Ammon's horn (tissue), 1 donor: ENCODE measurements at regions not wholly inside any gene's neighbourhood (a gene's known extent, or its start where the extent isn't known, plus 50 kb on each side); places are given as distances from the start of the nearest gene placed in this dataset.

Experiments
- DNase-seq: peaks from one replicate; pipeline ENCODE4 v3.0.0-alpha.2; 2016; ENCODE audit warnings: low spot score

GRCh38 chr10:117868151-117868550 lies 178.6 kb downstream of the RAB11FIP2 start:
- DNase-seq, result no peak

- no peak for DNase-seq
Observed at GRCh38 chr10:117875793-117876192, 170.9 kb downstream of the RAB11FIP2 start.

- DNase-seq, result no peak
Observed at GRCh38 chr10:117876210-117876609, 170.5 kb downstream of the RAB11FIP2 start.

- no peak for DNase-seq
Observed at GRCh38 chr10:117878626-117879025, 168.1 kb downstream of the RAB11FIP2 start.

DNA sequence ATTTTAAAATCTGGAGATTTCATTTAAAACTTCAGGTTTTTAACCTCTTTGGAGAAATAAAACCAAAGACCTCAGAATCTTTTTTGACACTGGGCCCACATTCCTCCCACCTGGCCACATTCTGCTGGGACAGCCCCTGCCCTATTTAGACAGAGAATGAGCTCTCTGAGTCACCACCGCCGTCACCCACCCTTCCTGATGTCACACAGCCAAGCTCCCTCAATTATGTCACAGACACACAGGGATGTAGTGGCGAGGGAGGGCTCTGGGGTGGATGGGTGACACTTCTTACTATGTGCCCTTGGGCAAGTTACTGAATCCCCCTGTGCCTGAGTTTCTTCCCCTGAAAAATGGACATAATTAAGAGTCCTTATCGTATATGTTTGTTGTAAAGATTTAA lies 162.6 kb downstream of the RAB11FIP2 start:
- DNase-seq, result no peak

DNA sequence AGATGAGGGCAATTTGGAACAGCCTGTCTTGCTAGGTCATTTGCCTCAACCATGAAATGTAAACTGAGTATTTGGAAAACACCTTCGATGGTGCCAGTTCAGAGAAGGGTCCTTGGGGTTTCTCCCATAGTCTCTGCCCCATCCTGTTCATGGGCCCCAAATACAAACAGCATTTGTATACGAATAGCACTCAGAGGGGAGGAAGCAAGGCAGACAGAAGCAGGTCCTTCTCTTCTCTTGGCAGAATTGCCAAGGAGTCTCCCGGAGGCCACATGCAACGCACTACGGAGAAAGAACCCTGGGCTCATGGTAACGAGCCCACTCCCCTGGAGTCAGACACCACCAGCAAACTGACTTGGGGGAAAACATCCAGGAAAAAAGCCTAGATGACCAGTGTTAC lies 162.1 kb downstream of the RAB11FIP2 start:
- no peak for DNase-seq

DNA sequence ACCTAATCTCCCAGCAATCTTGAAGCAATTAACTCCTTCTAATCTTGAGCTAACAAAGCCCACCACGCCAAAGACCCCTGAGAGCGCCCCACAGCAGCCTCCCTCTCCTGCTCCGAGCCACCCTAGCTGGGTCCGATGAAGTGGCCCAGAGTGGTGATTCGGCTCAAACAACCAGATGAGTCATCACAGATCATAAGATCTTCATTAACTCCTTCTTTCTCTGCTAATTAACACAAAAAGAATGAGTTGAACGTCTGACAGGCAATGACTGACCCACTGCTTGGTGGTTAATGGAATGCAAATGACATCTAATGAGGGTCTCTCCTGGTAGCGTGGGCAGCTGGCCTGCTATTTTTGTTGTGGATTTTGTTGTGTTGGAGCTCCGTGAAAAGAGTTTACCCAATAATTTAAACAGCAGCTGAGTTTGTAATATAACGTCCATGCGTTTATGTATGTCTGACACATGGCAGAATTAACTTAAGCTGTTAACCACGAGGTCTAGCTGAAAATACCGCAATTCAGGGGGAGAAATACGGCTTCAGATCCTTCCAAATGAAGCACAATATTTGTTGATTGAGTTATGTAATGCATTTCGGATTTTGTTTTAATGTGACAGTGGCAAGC lies 161.4 kb downstream of the RAB11FIP2 start:
- no peak for DNase-seq

DNA sequence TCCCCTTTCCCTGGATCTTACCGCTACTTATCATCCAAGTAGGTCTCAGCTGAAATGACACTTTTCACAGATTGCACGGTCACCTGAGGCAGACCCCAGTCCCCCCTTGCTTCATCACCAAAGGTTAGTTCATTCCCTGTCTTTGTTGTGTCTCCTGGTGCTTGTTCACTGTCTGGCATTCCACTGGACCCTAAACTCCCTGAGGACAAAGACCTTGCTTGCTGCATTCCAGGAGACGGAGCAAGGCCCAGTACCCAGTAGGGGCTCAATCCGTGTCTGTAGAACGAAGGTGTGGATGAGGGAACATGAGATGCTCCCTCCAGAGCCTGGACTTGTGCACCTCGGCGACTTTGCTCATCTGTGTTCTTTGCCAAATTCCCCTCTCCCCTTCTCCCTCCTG lies 160.0 kb downstream of the RAB11FIP2 start:
- DNase-seq, result no peak

DNA sequence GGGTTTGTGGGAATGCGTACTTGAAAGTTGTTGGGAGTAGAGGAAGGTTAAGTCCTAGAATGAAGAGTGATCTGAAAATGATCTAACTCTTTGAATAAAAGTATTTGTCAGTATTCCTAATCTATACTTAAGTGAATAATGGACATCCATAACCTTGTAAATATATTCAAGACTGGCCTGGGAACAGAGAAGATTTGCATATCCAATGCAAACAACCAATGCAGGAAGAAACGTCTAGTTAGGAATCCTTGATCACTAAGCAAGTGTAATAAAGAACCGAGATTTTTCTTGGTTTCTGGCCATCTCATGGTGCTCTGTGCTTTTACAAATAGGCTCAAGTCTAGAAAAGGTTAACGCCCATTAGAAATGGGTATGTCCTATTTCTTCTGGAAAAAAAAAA lies 157.1 kb downstream of the RAB11FIP2 start:
- DNase-seq, result no peak

DNA sequence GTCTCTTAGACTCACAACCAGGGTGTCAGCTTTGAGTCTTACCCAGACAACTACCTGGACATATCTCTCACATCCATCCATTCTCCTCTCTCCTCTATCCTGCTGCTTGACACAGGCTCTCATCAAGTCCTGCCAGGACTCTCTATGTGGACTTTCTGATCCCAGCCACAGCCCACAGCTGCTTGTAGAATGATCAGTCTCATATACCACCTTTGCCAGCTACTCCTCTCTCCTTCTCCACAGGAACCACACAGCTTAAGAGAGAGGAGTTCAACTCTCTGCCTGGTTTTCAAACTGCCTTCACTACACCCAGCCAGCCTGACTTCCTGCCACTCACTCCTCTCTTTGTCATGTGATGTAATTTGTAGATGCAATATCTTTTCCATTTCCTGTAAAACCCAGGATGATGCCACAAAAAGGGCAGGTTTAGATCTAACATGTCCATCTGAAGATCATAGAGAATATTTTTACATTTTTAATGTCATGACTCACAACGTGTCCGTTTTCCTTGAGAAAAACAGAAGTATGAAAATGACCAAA lies 154.0 kb downstream of the RAB11FIP2 start:
- no peak for DNase-seq

GRCh38 chr10:117894339-117894738 lies 152.4 kb downstream of the RAB11FIP2 start:
- DNase-seq, result no peak

DNA sequence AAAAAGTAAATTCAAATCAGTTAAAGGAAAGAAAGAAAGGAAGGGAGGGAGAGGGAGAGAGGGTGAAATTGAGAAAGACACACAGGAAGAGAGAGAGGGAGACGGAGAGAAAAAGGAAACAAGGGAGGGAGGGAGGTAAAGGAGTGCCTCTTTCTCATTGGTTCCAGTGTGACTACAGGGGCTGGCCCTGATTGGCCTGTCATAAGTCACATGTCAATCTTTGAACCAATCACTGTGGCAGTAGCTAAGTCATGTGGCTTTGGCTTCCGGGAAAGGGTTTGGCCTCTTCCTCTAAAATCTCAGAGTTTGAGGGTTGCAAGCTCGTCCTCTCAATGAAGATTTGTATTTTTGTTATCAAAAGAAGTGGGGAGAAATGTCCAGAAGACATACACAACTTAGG lies 150.2 kb downstream of the RAB11FIP2 start:
- no peak for DNase-seq

DNA sequence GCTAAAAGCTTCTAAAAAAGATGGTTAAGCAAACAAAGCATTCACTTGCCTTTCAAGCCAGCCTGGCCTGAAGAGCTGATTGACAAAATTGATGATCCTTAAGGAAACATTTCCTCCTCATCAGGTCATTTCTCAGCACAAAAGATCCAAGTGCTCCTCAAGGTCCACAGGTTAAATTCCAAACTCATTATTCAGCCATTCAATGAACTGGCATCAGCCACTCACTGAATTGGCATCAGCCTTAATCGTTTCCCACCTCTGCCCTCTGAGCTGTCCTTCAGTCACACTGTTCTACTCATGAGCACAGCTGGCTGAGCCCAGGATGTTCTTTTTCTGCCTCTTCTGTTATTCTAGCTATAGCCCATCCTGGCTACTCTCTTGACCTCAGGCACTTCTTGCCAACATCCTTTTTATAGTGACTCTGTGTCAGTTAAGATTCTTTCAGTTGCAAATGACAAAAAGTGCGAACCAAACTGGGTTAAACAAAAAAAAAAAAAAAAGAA lies 147.5 kb downstream of the RAB11FIP2 start:
- DNase-seq, result no peak

DNA sequence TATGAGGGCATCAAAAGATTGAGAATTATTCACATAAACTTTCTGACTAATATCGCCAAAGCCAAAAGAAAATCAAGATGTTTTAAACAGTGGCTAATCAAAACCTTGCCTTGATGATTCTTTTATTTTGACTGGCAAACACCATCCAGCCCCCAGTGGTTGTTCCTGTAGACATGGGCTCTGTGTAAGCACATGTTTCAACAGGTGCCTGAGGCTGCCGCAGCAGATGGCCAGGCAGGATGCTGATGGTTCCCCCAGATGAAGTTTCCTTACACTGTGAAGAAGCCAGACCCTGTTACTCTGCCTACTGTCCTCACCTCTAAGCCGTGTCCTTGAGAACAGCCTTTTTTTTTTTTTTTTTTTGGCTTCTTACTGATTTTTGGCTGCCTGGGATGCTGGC lies 146.5 kb downstream of the RAB11FIP2 start:
- no peak for DNase-seq

- no peak for DNase-seq
Observed at GRCh38 chr10:117903854-117904253, 142.9 kb downstream of the RAB11FIP2 start.

DNA sequence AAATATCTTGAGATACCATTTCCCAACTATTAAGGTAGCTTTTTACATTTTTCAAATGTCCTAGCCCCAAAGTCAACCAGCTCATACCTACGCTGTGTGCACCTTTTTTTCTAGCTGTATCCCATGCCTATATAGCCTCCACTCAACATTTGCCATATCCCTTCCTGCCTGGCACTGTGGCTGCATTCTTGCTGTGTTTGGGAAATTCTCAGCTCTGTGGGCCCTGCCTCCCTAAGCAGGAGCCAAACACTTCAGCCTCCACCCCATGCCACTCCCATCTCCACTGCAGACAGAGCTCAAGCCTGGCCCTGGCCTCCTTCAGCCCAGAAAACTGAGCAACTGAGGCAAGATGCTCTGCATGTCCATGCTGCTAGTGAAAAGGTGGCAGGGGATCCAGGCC lies 141.3 kb downstream of the RAB11FIP2 start:
- DNase-seq, result no peak

DNA sequence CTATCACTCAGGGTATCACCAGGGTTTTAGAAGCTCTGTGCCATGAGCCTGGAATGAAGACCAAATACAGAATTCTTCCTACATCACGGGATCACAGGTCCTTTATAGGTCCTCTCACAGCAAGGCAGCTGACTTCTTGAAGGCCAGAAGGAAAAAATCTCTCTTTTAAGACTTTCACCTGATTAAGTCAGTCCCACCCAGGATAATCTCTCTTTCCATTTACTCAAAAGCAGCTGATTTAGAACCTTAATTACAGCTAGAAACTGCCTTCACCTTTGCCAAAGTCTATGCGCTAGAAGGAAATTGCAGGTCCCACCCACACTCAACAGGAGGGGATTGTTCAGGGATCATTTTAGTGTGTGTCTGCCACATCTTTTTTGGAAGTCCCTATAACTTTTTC lies 135.1 kb downstream of the RAB11FIP2 start:
- no peak for DNase-seq

- no peak for DNase-seq
Observed at GRCh38 chr10:117914334-117914733, 132.4 kb downstream of the RAB11FIP2 start.

DNA sequence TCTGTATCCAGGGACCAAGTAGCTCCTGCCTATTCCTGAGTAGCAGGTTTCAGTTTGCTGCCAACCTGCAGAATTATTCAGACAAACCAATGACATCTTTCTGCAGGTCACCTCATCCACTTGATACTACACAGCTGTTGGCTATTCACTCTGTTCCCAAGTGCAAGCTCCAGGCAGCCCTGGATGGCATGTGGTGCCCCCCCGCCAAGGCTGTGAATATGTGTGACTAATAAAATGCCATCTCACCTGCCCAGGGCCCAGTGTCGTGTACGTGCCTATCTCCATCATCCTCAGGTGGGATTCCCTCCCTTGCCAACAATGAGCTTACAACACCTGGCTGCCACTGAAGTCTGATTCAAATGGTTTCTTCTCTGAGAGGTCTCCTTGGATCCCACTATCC lies 125.8 kb downstream of the RAB11FIP2 start:
- no peak for DNase-seq

DNA sequence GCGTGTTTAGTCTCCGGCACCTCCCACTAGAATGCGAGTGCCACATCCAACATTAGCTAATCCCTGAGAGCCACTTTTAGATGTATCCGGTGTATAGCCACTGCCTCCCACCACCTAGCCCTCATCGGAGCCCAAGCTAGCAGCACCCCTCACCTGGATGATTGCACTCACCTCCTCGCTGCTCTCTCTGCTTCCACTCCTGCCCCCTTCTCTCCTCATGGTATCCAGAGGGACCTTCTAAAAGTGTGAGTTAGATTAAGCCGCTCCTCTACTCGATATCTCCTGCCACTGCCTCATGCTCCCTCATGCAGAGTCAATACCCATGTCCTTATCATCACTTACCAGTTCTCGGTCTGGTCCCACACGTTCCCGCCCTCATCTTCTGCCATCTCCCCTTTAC lies 125.3 kb downstream of the RAB11FIP2 start:
- no peak for DNase-seq

GRCh38 chr10:117924820-117925219 lies 121.9 kb downstream of the RAB11FIP2 start:
- DNase-seq, result no peak

GRCh38 chr10:117925369-117925768 lies 121.4 kb downstream of the RAB11FIP2 start:
- DNase-seq, result no peak

DNA sequence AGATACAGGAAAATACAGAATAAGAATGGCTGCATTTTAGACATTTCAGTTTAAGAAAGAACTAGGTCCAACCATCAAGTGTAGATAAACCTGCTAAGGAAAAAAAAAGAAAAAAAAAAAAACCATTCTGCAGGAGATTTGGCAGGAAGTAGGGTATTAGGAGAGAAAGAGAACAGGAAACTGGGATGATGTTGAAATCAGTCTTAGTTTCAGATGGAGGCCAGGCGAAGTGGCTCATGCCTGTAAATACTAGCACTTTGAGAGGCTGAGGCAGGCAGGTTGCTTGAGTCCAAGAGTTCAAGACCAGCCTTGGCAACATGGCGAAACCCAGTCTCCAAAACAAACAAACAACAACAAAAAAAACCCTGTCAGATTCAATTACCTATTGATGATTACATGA lies 120.2 kb downstream of the RAB11FIP2 start:
- no peak for DNase-seq

DNA sequence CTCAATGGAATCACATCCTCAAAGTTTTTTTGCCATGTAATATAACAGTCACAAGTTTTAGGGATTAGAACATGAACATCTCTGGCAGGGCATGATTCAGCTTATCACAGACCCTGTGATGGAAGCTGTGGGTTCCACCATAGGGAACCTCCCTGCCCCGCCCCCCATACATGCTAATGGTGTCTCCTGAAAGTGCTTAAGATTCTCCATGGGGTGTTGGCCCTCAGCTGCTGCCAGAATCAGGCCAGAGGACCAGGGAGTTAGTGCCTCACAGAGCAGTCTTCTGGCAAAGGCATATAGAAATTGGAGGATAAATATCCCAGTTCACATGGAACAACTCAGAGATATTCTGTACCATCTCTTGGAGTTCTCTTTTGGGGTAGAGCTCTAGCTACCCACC lies 119.4 kb downstream of the RAB11FIP2 start:
- no peak for DNase-seq
